WTC11 (cell line): ENCODE measurements at regions not wholly inside any gene's neighbourhood (a gene's known extent, or its start where the extent isn't known, plus 50 kb on each side); places are given as distances from the start of the nearest gene placed in this dataset.

Source experiments
- ATAC-seq: fragments of 200-7000 bp; cut with Tn5 transposase; 2 replicates; pipeline ENCODE4 v1.10.0; 2021; ENCODE audit warnings: mild to moderate bottlenecking, moderate library complexity
- CTCF ChIA-PET: fragments of 300-600 bp; sonication (Branson Sonifier 250); formaldehyde crosslinking; loops from one replicate; lab custom pipeline; 2021; ENCODE audit warnings: antibody characterized with exemption; lab: Charles Lee
- POLR2A ChIA-PET: fragments of 350-600 bp; sonication (Branson Sonifier 250); formaldehyde crosslinking; loops from one replicate; lab custom pipeline; 2021; ENCODE audit warnings: antibody characterized with exemption; lab: Charles Lee
- DNase-seq: peaks from one replicate; pipeline ENCODE4 v3.0.0; 2021; ENCODE audit warnings: low spot score
- H3K27ac Mint-ChIP-seq: 2 replicates; pipeline ENCODE4 v1.8.0; 2021; ENCODE audit warnings: mixed read lengths
- H3K27me3 Mint-ChIP-seq: 2 replicates; pipeline ENCODE4 v1.8.0; 2021; ENCODE audit warnings: low read depth, mild to moderate bottlenecking, moderate library complexity, mixed read lengths
- H3K36me3 Mint-ChIP-seq: 2 replicates; pipeline ENCODE4 v1.8.0; 2021; ENCODE audit warnings: mixed read lengths
- H3K4me1 Mint-ChIP-seq: 2 replicates; pipeline ENCODE4 v1.8.0; 2022; ENCODE audit warnings: mixed read lengths
- H3K4me3 Mint-ChIP-seq: 2 replicates; pipeline ENCODE4 v1.8.0; 2021; ENCODE audit warnings: mild to moderate bottlenecking, moderate library complexity, mixed read lengths
- H3K9me3 Mint-ChIP-seq: 2 replicates; pipeline ENCODE4 v1.8.0; 2021; ENCODE audit warnings: mixed read lengths
- ATF1 ChIP-seq: sonication (generic); formaldehyde crosslinking; IDR thresholded peaks from 2 replicates; pipeline ENCODE4 v1.8.1; 2023; ENCODE audit warnings: mild to moderate bottlenecking, moderate library complexity, missing genetic modification reagents
- ELF4 ChIP-seq: sonication (generic); formaldehyde crosslinking; IDR thresholded peaks from 2 replicates; pipeline ENCODE4 v1.8.1; 2022; ENCODE audit warnings: low read depth, mild to moderate bottlenecking, moderate library complexity, missing genetic modification reagents
- ESRRA ChIP-seq: sonication (generic); formaldehyde crosslinking; IDR thresholded peaks from 2 replicates; pipeline ENCODE4 v1.8.1; 2022; ENCODE audit warnings: mild to moderate bottlenecking, missing genetic modification reagents, borderline replicate concordance
- ETV6 ChIP-seq: sonication (generic); formaldehyde crosslinking; IDR thresholded peaks from 2 replicates; pipeline ENCODE4 v1.8.1; 2022; ENCODE audit warnings: mild to moderate bottlenecking, missing genetic modification reagents
- FOXJ3 ChIP-seq: sonication (generic); formaldehyde crosslinking; IDR thresholded peaks from 2 replicates; pipeline ENCODE4 v1.9.0; 2021; ENCODE audit warnings: missing genetic modification reagents, mild to moderate bottlenecking, borderline replicate concordance
- JAZF1 ChIP-seq: fragments of 250-450 bp; sonication (Bioruptor Pico); IDR thresholded peaks from 2 replicates; pipeline ENCODE4 v1.9.0; 2021; ENCODE audit warnings: moderate library complexity, mild to moderate bottlenecking, inconsistent platforms
- JUN ChIP-seq: sonication (generic); formaldehyde crosslinking; IDR thresholded peaks from 2 replicates; pipeline ENCODE4 v1.8.0; 2023; ENCODE audit warnings: mild to moderate bottlenecking, missing genetic modification reagents
- NR2C2 ChIP-seq: sonication (generic); formaldehyde crosslinking; IDR thresholded peaks from 2 replicates; pipeline ENCODE4 v1.8.0; 2022; ENCODE audit warnings: mild to moderate bottlenecking, missing genetic modification reagents
- NR3C1 ChIP-seq: sonication (generic); formaldehyde crosslinking; conservative IDR thresholded peaks from 2 replicates; pipeline ENCODE4 v1.8.1; 2023; ENCODE audit warnings: low read depth, mild to moderate bottlenecking, missing genetic modification reagents
- RORB ChIP-seq: fragments of 250-450 bp; sonication (Bioruptor Pico); IDR thresholded peaks from 2 replicates; pipeline ENCODE4 v1.9.0; 2021; ENCODE audit warnings: mild to moderate bottlenecking
- ZNF263 ChIP-seq: sonication (generic); formaldehyde crosslinking; IDR thresholded peaks from 2 replicates; pipeline ENCODE4 v1.8.1; 2022; ENCODE audit warnings: low read depth, mild to moderate bottlenecking, moderate library complexity, missing genetic modification reagents
- ZNF671 ChIP-seq: fragments of 250-450 bp; sonication (Bioruptor Pico); IDR thresholded peaks from 2 replicates; pipeline ENCODE4 v1.8.0; 2021; ENCODE audit warnings: mild to moderate bottlenecking
- TF ChIP-seq, protein P1 (sequence below): sonication (generic); formaldehyde crosslinking; IDR thresholded peaks from 2 replicates; pipeline ENCODE4 v1.8.1; 2023; ENCODE audit warnings: mild to moderate bottlenecking, missing genetic modification reagents, moderate library complexity
- TF ChIP-seq, protein P2 (sequence below): sonication (generic); formaldehyde crosslinking; IDR thresholded peaks from 2 replicates; pipeline ENCODE4 v1.8.0; 2023; ENCODE audit warnings: mild to moderate bottlenecking, missing genetic modification reagents
- TF ChIP-seq, protein P3 (sequence below): fragments of 250-450 bp; sonication (Bioruptor Pico); IDR thresholded peaks from 2 replicates; pipeline ENCODE4 v1.9.0; 2021; ENCODE audit warnings: mild to moderate bottlenecking
- TF ChIP-seq, protein P4 (sequence below): sonication (generic); formaldehyde crosslinking; IDR thresholded peaks from 2 replicates; pipeline ENCODE4 v1.8.1; 2023; ENCODE audit warnings: mild to moderate bottlenecking, missing genetic modification reagents
- TF ChIP-seq, protein P5 (sequence below): sonication (generic); formaldehyde crosslinking; IDR thresholded peaks from 2 replicates; pipeline ENCODE4 v1.8.1; 2022; ENCODE audit warnings: missing genetic modification reagents, borderline replicate concordance
- TF ChIP-seq, protein P6 (sequence below): fragments of 250-450 bp; sonication (Bioruptor Pico); IDR thresholded peaks from 2 replicates; pipeline ENCODE4 v1.8.0; 2021; ENCODE audit warnings: mild to moderate bottlenecking
- TF ChIP-seq, protein P7 (sequence below): sonication (generic); formaldehyde crosslinking; IDR thresholded peaks from 2 replicates; pipeline ENCODE4 v1.8.1; 2023; ENCODE audit warnings: mild to moderate bottlenecking, moderate library complexity, missing genetic modification reagents

DNA sequence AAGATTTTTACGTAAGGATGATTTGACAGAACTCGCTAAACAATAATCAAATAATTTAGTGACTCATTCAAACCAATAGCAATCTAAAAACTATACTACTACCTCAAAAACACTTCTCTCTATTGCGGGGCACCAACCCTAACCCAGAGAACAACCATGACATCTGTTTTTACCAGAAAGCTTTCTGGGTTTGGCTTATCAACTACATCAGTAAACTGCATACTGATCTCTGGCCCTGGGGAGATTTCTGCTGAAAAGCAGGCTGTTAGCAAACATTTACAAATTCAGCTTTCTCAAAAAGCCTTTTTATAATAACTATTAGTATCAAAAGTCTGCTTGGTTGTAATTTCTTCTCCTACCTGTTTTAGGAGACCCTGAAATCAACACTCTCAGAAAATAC lies 144.5 kb upstream of the ZWINT start:
- ChIA-PET CTCF (no interaction called here), POLR2A (no interaction called here)
- Mint-ChIP-seq H3K27ac (no peak overlapping the region), H3K4me1 (no peaks in the 10 kb centered on the region), H3K4me3 (no peak overlapping the region), H3K36me3 (no peaks in the 10 kb centered on the region), H3K27me3 (no peaks in the 10 kb centered on the region), H3K9me3 (peaks cover 13% of the 10 kb centered on the region)
- TF ChIP-seq, protein P1, sequence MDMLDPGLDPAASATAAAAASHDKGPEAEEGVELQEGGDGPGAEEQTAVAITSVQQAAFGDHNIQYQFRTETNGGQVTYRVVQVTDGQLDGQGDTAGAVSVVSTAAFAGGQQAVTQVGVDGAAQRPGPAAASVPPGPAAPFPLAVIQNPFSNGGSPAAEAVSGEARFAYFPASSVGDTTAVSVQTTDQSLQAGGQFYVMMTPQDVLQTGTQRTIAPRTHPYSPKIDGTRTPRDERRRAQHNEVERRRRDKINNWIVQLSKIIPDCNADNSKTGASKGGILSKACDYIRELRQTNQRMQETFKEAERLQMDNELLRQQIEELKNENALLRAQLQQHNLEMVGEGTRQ (CRISPR knock-in tag), result no peak
- TF ChIP-seq, protein P2, sequence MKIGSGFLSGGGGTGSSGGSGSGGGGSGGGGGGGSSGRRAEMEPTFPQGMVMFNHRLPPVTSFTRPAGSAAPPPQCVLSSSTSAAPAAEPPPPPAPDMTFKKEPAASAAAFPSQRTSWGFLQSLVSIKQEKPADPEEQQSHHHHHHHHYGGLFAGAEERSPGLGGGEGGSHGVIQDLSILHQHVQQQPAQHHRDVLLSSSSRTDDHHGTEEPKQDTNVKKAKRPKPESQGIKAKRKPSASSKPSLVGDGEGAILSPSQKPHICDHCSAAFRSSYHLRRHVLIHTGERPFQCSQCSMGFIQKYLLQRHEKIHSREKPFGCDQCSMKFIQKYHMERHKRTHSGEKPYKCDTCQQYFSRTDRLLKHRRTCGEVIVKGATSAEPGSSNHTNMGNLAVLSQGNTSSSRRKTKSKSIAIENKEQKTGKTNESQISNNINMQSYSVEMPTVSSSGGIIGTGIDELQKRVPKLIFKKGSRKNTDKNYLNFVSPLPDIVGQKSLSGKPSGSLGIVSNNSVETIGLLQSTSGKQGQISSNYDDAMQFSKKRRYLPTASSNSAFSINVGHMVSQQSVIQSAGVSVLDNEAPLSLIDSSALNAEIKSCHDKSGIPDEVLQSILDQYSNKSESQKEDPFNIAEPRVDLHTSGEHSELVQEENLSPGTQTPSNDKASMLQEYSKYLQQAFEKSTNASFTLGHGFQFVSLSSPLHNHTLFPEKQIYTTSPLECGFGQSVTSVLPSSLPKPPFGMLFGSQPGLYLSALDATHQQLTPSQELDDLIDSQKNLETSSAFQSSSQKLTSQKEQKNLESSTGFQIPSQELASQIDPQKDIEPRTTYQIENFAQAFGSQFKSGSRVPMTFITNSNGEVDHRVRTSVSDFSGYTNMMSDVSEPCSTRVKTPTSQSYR, result no peak
- no peak for TF ChIP-seq ESRRA (CRISPR knock-in tag)
- TF ChIP-seq JAZF1, result no peak
- TF ChIP-seq, protein P3, sequence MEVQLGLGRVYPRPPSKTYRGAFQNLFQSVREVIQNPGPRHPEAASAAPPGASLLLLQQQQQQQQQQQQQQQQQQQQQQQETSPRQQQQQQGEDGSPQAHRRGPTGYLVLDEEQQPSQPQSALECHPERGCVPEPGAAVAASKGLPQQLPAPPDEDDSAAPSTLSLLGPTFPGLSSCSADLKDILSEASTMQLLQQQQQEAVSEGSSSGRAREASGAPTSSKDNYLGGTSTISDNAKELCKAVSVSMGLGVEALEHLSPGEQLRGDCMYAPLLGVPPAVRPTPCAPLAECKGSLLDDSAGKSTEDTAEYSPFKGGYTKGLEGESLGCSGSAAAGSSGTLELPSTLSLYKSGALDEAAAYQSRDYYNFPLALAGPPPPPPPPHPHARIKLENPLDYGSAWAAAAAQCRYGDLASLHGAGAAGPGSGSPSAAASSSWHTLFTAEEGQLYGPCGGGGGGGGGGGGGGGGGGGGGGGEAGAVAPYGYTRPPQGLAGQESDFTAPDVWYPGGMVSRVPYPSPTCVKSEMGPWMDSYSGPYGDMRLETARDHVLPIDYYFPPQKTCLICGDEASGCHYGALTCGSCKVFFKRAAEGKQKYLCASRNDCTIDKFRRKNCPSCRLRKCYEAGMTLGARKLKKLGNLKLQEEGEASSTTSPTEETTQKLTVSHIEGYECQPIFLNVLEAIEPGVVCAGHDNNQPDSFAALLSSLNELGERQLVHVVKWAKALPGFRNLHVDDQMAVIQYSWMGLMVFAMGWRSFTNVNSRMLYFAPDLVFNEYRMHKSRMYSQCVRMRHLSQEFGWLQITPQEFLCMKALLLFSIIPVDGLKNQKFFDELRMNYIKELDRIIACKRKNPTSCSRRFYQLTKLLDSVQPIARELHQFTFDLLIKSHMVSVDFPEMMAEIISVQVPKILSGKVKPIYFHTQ (CRISPR knock-in tag), result no peak
- no peak for TF ChIP-seq FOXJ3 (CRISPR knock-in tag)
- TF ChIP-seq RORB (CRISPR knock-in tag), result no peak
- no peak for TF ChIP-seq NR3C1
- TF ChIP-seq, protein P4, sequence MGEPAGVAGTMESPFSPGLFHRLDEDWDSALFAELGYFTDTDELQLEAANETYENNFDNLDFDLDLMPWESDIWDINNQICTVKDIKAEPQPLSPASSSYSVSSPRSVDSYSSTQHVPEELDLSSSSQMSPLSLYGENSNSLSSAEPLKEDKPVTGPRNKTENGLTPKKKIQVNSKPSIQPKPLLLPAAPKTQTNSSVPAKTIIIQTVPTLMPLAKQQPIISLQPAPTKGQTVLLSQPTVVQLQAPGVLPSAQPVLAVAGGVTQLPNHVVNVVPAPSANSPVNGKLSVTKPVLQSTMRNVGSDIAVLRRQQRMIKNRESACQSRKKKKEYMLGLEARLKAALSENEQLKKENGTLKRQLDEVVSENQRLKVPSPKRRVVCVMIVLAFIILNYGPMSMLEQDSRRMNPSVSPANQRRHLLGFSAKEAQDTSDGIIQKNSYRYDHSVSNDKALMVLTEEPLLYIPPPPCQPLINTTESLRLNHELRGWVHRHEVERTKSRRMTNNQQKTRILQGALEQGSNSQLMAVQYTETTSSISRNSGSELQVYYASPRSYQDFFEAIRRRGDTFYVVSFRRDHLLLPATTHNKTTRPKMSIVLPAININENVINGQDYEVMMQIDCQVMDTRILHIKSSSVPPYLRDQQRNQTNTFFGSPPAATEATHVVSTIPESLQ (CRISPR knock-in tag), result no peak
- no peak for TF ChIP-seq ELF4
- TF ChIP-seq ATF1 (CRISPR knock-in tag), result no peak
- TF ChIP-seq, protein P5, sequence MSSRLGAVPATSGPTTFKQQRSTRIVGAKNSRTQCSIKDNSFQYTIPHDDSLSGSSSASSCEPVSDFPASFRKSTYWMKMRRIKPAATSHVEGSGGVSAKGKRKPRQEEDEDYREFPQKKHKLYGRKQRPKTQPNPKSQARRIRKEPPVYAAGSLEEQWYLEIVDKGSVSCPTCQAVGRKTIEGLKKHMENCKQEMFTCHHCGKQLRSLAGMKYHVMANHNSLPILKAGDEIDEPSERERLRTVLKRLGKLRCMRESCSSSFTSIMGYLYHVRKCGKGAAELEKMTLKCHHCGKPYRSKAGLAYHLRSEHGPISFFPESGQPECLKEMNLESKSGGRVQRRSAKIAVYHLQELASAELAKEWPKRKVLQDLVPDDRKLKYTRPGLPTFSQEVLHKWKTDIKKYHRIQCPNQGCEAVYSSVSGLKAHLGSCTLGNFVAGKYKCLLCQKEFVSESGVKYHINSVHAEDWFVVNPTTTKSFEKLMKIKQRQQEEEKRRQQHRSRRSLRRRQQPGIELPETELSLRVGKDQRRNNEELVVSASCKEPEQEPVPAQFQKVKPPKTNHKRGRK (CRISPR knock-in tag), result no peak
- TF ChIP-seq, protein P6, sequence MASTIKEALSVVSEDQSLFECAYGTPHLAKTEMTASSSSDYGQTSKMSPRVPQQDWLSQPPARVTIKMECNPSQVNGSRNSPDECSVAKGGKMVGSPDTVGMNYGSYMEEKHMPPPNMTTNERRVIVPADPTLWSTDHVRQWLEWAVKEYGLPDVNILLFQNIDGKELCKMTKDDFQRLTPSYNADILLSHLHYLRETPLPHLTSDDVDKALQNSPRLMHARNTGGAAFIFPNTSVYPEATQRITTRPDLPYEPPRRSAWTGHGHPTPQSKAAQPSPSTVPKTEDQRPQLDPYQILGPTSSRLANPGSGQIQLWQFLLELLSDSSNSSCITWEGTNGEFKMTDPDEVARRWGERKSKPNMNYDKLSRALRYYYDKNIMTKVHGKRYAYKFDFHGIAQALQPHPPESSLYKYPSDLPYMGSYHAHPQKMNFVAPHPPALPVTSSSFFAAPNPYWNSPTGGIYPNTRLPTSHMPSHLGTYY (CRISPR knock-in tag), result no peak
- TF ChIP-seq ZNF671 (CRISPR knock-in tag), result no peak
- no peak for DNase-seq
- no peak for ATAC-seq

DNA sequence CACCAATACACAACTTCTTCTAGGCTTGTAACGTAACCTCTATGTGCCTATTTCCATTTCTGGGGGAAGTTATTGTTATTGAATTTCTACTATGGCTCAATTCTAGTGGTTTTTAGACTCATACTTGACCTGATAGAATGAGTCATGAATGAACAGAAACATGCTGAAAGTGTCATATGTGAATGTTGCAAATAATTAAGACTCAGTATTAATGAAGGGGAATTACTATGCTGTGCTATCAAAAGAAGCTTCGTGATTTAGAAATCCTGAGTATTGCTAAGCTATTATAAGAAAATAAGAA lies 135.1 kb upstream of the ZWINT start:
- Mint-ChIP-seq H3K27me3 (no peaks in the 10 kb centered on the region; the same call in 1 of the 2 replicates), H3K27ac (no peak overlapping the region), H3K36me3 (no peaks in the 10 kb centered on the region), H3K4me1 (no peaks in the 10 kb centered on the region), H3K4me3 (no peak overlapping the region), H3K9me3 (peaks cover 11% of the 10 kb centered on the region)
- ChIA-PET CTCF (no interaction called here), POLR2A (no interaction called here)
- TF ChIP-seq, protein P7, sequence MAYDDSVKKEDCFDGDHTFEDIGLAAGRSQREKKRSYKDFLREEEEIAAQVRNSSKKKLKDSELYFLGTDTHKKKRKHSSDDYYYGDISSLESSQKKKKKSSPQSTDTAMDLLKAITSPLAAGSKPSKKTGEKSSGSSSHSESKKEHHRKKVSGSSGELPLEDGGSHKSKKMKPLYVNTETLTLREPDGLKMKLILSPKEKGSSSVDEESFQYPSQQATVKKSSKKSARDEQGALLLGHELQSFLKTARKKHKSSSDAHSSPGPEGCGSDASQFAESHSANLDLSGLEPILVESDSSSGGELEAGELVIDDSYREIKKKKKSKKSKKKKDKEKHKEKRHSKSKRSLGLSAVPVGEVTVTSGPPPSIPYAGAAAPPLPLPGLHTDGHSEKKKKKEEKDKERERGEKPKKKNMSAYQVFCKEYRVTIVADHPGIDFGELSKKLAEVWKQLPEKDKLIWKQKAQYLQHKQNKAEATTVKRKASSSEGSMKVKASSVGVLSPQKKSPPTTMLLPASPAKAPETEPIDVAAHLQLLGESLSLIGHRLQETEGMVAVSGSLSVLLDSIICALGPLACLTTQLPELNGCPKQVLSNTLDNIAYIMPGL (CRISPR knock-in tag), result no peak
- TF ChIP-seq NR2C2 (CRISPR knock-in tag), result no peak
- TF ChIP-seq JAZF1, result no peak
- no peak for TF ChIP-seq ZNF263 (CRISPR knock-in tag)
- no peak for TF ChIP-seq JUN (CRISPR knock-in tag)
- TF ChIP-seq ETV6 (CRISPR knock-in tag), result no peak
- TF ChIP-seq FOXJ3 (CRISPR knock-in tag), result no peak
- ATAC-seq (no peak), DNase-seq (no peak)
